ENCODE measurements at regions not wholly inside any gene's neighbourhood (a gene's known extent, or its start where the extent isn't known, plus 50 kb on each side); places are given as distances from the start of the nearest gene placed in this dataset.

DNA sequence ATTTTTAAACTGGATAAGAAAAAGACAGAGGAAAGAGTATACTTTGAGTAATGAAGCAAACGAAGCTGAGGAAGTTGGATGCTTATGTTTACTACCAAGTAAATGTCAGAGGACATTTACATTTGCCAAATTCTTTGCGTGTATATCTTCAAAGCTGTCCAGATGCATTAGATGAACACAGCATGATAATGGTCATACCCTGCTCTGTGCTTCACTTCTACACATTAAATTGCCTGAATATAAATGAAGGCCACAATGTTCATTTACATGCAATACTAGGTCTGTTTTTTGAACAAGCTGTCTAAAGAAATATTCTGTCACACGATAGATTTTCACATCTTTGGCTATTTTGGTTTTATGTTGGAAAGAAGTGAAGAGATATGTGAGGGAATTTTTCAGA lies 405.8 kb upstream of the ADAMTS9 start:
- no peaks in the 10 kb centered on the region for H3K9me3 ChIP-seq (replicated peaks; ENCODE audit: control insufficient read depth, insufficient read depth, low read length)
- intact Hi-C loops (cut with micrococcal nuclease; ENCODE audit: unreplicated experiment), result no loop called here
- H3K4me3 ChIP-seq, result no peak overlapping the region
- SMC1A ChIA-PET (ENCODE audit: uncharacterized antibody, unreplicated experiment), result no interaction called here
- H3K36me3 ChIP-seq (ENCODE audit: control insufficient read depth in 2 of 2, insufficient read depth in 2 of 2, low read length in 1 of 2), result no peaks in the 10 kb centered on the region
- H3K27me3 ChIP-seq (replicated peaks in 1 of 2; ENCODE audit: control insufficient read depth in 2 of 2, insufficient read depth in 2 of 2, low read length in 1 of 2), result no peaks in the 10 kb centered on the region
- CTCF ChIA-PET, result no interaction called here
- POLR2A ChIA-PET, result no interaction called here
- no peak overlapping the region for H3K4me2 ChIP-seq (ENCODE audit: control insufficient read depth, insufficient read depth)
- 49% methylated on average over 3 of the region's 3 CpGs for WGBS (ENCODE audit: insufficient coverage, insufficient replicate concordance, low lambda C conversion rate, missing lambda C conversion rate)
- H4K20me1 ChIP-seq (ENCODE audit: control insufficient read depth, insufficient read depth), result no peaks in the 10 kb centered on the region
- no peak overlapping the region for H3K9ac ChIP-seq (ENCODE audit: control insufficient read depth, insufficient read depth, low read length)
- no peak overlapping the region for H3K27ac ChIP-seq (ENCODE audit: control insufficient read depth, insufficient read depth)
- no peak overlapping the region for H2AFZ ChIP-seq (ENCODE audit: control insufficient read depth, low read depth, low read length)
- RAD21 ChIA-PET (ENCODE audit: unreplicated experiment), result no interaction called here
- no peak for DNase-seq (ENCODE audit: low read depth, low spot score)
- no peaks in the 10 kb centered on the region for H3K4me1 ChIP-seq (ENCODE audit: control insufficient read depth, insufficient read depth, low read length)
- no peaks in the 10 kb centered on the region for H3K79me2 ChIP-seq (ENCODE audit: control insufficient read depth, insufficient read depth, low read length)
- no peak for FAIRE-seq
- TF ChIP-seq IRF4 (IDR thresholded peaks at IDR 0.05; ENCODE audit: low read depth, low read length), result no peak
- TF ChIP-seq SIN3A (IDR thresholded peaks at IDR 0.05; ENCODE audit: low read depth, low read length), result no peak
- TF ChIP-seq BCL11A (IDR thresholded peaks at IDR 0.05; ENCODE audit: low read depth, low read length), result no peak
- TF ChIP-seq IKZF1 (conservative IDR thresholded peaks at IDR 0.05), result no peak
- no peak for TF ChIP-seq EED (IDR thresholded peaks at IDR 0.05; ENCODE audit: low read depth)
- TF ChIP-seq NFIC (IDR thresholded peaks at IDR 0.05; ENCODE audit: low read depth, low read length), result no peak
- TF ChIP-seq, protein P1, sequence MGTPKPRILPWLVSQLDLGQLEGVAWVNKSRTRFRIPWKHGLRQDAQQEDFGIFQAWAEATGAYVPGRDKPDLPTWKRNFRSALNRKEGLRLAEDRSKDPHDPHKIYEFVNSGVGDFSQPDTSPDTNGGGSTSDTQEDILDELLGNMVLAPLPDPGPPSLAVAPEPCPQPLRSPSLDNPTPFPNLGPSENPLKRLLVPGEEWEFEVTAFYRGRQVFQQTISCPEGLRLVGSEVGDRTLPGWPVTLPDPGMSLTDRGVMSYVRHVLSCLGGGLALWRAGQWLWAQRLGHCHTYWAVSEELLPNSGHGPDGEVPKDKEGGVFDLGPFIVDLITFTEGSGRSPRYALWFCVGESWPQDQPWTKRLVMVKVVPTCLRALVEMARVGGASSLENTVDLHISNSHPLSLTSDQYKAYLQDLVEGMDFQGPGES (IDR thresholded peaks at IDR 0.05), result no peak
- TF ChIP-seq RUNX3 (IDR thresholded peaks at IDR 0.05; ENCODE audit: low read length), result no peak
- TF ChIP-seq ZZZ3 (IDR thresholded peaks at IDR 0.05; ENCODE audit: control insufficient read depth, insufficient read length, low read depth), result no peak
- no peak for TF ChIP-seq RAD51 (IDR thresholded peaks at IDR 0.05)
- no peak for TF ChIP-seq ZNF274 (IDR thresholded peaks at IDR 0.05; ENCODE audit: insufficient read depth, insufficient read length)
- no peak for TF ChIP-seq PAX5 (IDR thresholded peaks at IDR 0.05; ENCODE audit: borderline replicate concordance, low read depth, low read length)
- TF ChIP-seq, protein P2, sequence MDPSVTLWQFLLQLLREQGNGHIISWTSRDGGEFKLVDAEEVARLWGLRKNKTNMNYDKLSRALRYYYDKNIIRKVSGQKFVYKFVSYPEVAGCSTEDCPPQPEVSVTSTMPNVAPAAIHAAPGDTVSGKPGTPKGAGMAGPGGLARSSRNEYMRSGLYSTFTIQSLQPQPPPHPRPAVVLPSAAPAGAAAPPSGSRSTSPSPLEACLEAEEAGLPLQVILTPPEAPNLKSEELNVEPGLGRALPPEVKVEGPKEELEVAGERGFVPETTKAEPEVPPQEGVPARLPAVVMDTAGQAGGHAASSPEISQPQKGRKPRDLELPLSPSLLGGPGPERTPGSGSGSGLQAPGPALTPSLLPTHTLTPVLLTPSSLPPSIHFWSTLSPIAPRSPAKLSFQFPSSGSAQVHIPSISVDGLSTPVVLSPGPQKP (IDR thresholded peaks at IDR 0.05; ENCODE audit: low read depth, low read length), result no peak
- TF ChIP-seq MYC (IDR thresholded peaks at IDR 0.05; ENCODE audit: insufficient read depth, insufficient read length, insufficient replicate concordance, low read length, severe bottlenecking), result no peak
- no peak for TF ChIP-seq POLR2AphosphoS5 (IDR thresholded peaks at IDR 0.05; ENCODE audit: low read length)
- TF ChIP-seq MEF2B (IDR thresholded peaks at IDR 0.05; ENCODE audit: partially characterized antibody, poor library complexity, severe bottlenecking), result no peak
- no peak for TF ChIP-seq NRF1 (conservative IDR thresholded peaks at IDR 0.05; ENCODE audit: low read depth, low read length)
- no peak for TF ChIP-seq LARP7 (IDR thresholded peaks at IDR 0.05)
- TF ChIP-seq RB1 (IDR thresholded peaks at IDR 0.05; ENCODE audit: borderline replicate concordance), result no peak
- no peak for ATAC-seq
- in situ Hi-C loops (cut with MboI), result no loop called here
- BruUV-seq (replicated peaks), result no TSS peak

Measured in GM12878 (cell line).